ENCODE measurements at regions not wholly inside any gene's neighbourhood (a gene's known extent, or its start where the extent isn't known, plus 50 kb on each side); places are given as distances from the start of the nearest gene placed in this dataset.
"Not testable (repeated sequence)": the region's sequence is repeated elsewhere in the genome, so short reads cannot be mapped to it uniquely, and the experiment has no call there.

GRCh38 chr18:14190776-14191442 is 58.7 kb upstream of the ZNF519 start:
- peak; percentile 45; the same call in 1 of the 2 replicates for TF ChIP-seq ATF2 (IDR thresholded peaks at IDR 0.05; ENCODE audit: low read length)
- TF ChIP-seq IKZF2 (IDR thresholded peaks at IDR 0.05) = peak; percentile 55 to 65; a peak in 3 of 4 replicates
- TF ChIP-seq JUNB (IDR thresholded peaks at IDR 0.05) = peak; percentile 94
- TF ChIP-seq EP300 (IDR thresholded peaks at IDR 0.05; ENCODE audit: borderline replicate concordance in 1 of 2, control insufficient read depth in 1 of 2, low read depth in 2 of 2, low read length in 2 of 2) = peak in 1 of 2 experiments; percentile 60; a peak in 1 of 4 replicates
- 0 out of 2 replicates have a peak, but pooled peaks have one; percentile 29 for TF ChIP-seq ZBED1 (IDR thresholded peaks at IDR 0.05; ENCODE audit: borderline replicate concordance)
- peak in 1 of 2 experiments; percentile 91; a peak in 2 of 4 replicates for TF ChIP-seq ETV6 (conservative IDR thresholded peaks at IDR 0.05 in 1 of 2, IDR thresholded peaks at IDR 0.05 in 1 of 2; ENCODE audit: borderline replicate concordance in 1 of 2, low read depth in 1 of 2)
- TF ChIP-seq NFIC (IDR thresholded peaks at IDR 0.05; ENCODE audit: low read depth, low read length) = peak; percentile 71; the same call in 1 of the 2 replicates
- TF ChIP-seq CREM (IDR thresholded peaks at IDR 0.05; ENCODE audit: low read depth) = peak; percentile 62
- peak; percentile 66 for TF ChIP-seq DPF2 (IDR thresholded peaks at IDR 0.05)
- TF ChIP-seq PKNOX1 (IDR thresholded peaks at IDR 0.05) = peak; percentile 47; the same call in 1 of the 2 replicates
- TF ChIP-seq MTA2 (IDR thresholded peaks at IDR 0.05; ENCODE audit: low read depth) = peak; percentile 82
- peak; percentile 69; the same call in 1 of the 2 replicates for TF ChIP-seq IRF4 (IDR thresholded peaks at IDR 0.05; ENCODE audit: low read depth, low read length)
- TF ChIP-seq RELB (IDR thresholded peaks at IDR 0.05; ENCODE audit: low read depth) = 0 out of 2 replicates have a peak, but pooled peaks have one; percentile 30
- peak; percentile 66; the same call in 1 of the 2 replicates for TF ChIP-seq BCL11A (IDR thresholded peaks at IDR 0.05; ENCODE audit: low read depth, low read length)
- peak; percentile 56; the same call in 1 of the 2 replicates for TF ChIP-seq FOXM1 (IDR thresholded peaks at IDR 0.05; ENCODE audit: low read depth, low read length)
- TF ChIP-seq BMI1 (IDR thresholded peaks at IDR 0.05; ENCODE audit: borderline replicate concordance) = peak; percentile 45; the same call in 1 of the 2 replicates
- TF ChIP-seq GABPA (IDR thresholded peaks at IDR 0.05; ENCODE audit: low read depth) = peak; percentile 22; the same call in 1 of the 2 replicates
- peak; percentile 83 for TF ChIP-seq ATF7 (IDR thresholded peaks at IDR 0.05; ENCODE audit: low read depth)
- peak; percentile 78; the same call in 1 of the 2 replicates for TF ChIP-seq EED (IDR thresholded peaks at IDR 0.05; ENCODE audit: low read depth)
- H4K20me1 ChIP-seq (ENCODE audit: control insufficient read depth, insufficient read depth); in situ Hi-C loops (cut with MboI); H3K9me3 ChIP-seq (replicated peaks; ENCODE audit: control insufficient read depth, insufficient read depth, low read length); H3K4me3 ChIP-seq; CTCF ChIA-PET; H3K36me3 ChIP-seq (ENCODE audit: control insufficient read depth in 2 of 2, insufficient read depth in 2 of 2, low read length in 1 of 2); BruUV-seq (replicated peaks); H3K4me1 ChIP-seq (ENCODE audit: control insufficient read depth, insufficient read depth, low read length); SMC1A ChIA-PET (ENCODE audit: uncharacterized antibody, unreplicated experiment); H3K79me2 ChIP-seq (ENCODE audit: control insufficient read depth, insufficient read depth, low read length); H3K27ac ChIP-seq (ENCODE audit: control insufficient read depth, insufficient read depth); RAD21 ChIA-PET (ENCODE audit: unreplicated experiment); intact Hi-C loops (cut with micrococcal nuclease; ENCODE audit: unreplicated experiment); H2AFZ ChIP-seq (ENCODE audit: control insufficient read depth, low read depth, low read length); H3K27me3 ChIP-seq (replicated peaks in 1 of 2; ENCODE audit: control insufficient read depth in 2 of 2, insufficient read depth in 2 of 2, low read length in 1 of 2); H3K4me2 ChIP-seq (ENCODE audit: control insufficient read depth, insufficient read depth); H3K9ac ChIP-seq (ENCODE audit: control insufficient read depth, insufficient read depth, low read length): not testable (repeated sequence)
- 2% methylated on average over 3 of the region's 3 CpGs for WGBS (ENCODE audit: insufficient coverage, insufficient replicate concordance, low lambda C conversion rate, missing lambda C conversion rate)
- ATAC-seq = peak; percentile 87
- POLR2A ChIA-PET = interaction anchor here (0.6 kb wide), 1 partner anchor 1071 kb away, joined by 3 read pairs; no protein-coding TSS in a partner anchor
- DNase-seq (ENCODE audit: low read depth, low spot score) = peak; percentile 9
- peak; percentile 23 for FAIRE-seq
